ENCODE measurements at regions not wholly inside any gene's neighbourhood (a gene's known extent, or its start where the extent isn't known, plus 50 kb on each side); places are given as distances from the start of the nearest gene placed in this dataset.

DNA sequence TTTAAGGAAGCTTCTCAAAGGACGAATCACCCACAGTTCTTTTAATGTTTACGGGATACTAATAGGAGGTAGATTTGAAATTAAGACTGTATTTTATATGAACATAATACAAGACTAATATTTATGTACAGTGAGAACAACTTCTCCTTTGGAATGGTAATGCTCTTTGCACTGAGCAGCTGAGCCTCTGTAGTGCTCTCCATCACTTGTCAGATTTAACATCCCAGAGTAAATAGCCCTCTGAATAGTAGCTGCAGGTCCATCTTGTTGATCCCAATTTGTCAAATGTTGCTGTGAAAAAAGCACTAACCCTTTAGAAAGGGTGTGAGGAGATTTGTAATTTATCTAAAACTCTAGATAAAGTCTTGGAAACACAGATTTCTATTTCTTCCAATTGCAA lies 351.4 kb upstream of the KCNMB2 start:
- TF ChIP-seq, protein P1, sequence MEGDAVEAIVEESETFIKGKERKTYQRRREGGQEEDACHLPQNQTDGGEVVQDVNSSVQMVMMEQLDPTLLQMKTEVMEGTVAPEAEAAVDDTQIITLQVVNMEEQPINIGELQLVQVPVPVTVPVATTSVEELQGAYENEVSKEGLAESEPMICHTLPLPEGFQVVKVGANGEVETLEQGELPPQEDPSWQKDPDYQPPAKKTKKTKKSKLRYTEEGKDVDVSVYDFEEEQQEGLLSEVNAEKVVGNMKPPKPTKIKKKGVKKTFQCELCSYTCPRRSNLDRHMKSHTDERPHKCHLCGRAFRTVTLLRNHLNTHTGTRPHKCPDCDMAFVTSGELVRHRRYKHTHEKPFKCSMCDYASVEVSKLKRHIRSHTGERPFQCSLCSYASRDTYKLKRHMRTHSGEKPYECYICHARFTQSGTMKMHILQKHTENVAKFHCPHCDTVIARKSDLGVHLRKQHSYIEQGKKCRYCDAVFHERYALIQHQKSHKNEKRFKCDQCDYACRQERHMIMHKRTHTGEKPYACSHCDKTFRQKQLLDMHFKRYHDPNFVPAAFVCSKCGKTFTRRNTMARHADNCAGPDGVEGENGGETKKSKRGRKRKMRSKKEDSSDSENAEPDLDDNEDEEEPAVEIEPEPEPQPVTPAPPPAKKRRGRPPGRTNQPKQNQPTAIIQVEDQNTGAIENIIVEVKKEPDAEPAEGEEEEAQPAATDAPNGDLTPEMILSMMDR (conservative IDR thresholded peaks at IDR 0.05): no peak
- TF ChIP-seq ZFX (IDR thresholded peaks at IDR 0.05): no peak

All from C4-2B (cell line).